ENCODE measurements at regions not wholly inside any gene's neighbourhood (a gene's known extent, or its start where the extent isn't known, plus 50 kb on each side); places are given as distances from the start of the nearest gene placed in this dataset.

DNA sequence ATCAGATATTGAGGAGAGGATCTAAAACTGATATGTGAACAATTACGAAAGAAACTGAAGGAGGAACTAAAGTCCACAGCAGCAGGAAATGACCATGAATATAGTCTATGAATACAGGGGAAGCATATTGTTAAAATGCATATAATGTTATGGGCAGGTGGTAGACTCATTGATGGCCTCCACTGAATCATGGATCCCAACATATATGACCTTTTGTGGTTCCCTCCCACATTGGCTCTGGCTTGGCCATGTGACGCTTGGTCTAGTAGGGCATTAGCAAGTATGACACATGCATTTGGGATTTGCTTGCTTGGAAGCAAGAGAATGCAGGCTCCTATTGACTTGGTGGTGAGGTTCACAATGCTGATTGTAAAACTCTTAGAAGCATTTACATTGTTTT, 55.2 kb upstream of the RAB18 start:
- Histone ChIP-seq H3K4me1 (ENCODE audit: control insufficient read depth, insufficient read depth, low read length) (no peaks in the 10 kb centered on the region), H3K27ac (ENCODE audit: low read depth, low read length) (no peak overlapping the region), H3K36me3 (ENCODE audit: control insufficient read depth, insufficient read depth, low read length) (no peaks in the 10 kb centered on the region), H3K27me3 (ENCODE audit: control insufficient read depth, insufficient read depth, low read length, poor library complexity, severe bottlenecking) (no peaks in the 10 kb centered on the region), H3K4me3 (ENCODE audit: low read length) (no peak overlapping the region), H3K9me3 (ENCODE audit: control insufficient read depth, low read length) (no peaks in the 10 kb centered on the region), H3K9ac (ENCODE audit: extremely low read depth, low read length, poor library complexity, severe bottlenecking) (no peak overlapping the region)
- H3K36me3 Mint-ChIP-seq (ENCODE audit: low read depth): no peaks in the 10 kb centered on the region
- peak; percentile 53 for DNase-seq
- no peak overlapping the region for H3K4me3 Mint-ChIP-seq
- no peak for TF ChIP-seq CTCF (conservative IDR thresholded peaks at IDR 0.05)
- H3K27ac Mint-ChIP-seq: no peak overlapping the region
- 94 to 98% methylated on average over 1 to 2 of the region's 2 CpGs for WGBS, 2 experiments (ENCODE audit: insufficient coverage in 1 of 2, insufficient read length in 1 of 2)
- peaks cover 6% of the 10 kb centered on the region for H3K4me1 Mint-ChIP-seq
- no peaks in the 10 kb centered on the region for H3K9me3 Mint-ChIP-seq
- H3K27me3 Mint-ChIP-seq (ENCODE audit: insufficient read depth): no peaks in the 10 kb centered on the region

DNA sequence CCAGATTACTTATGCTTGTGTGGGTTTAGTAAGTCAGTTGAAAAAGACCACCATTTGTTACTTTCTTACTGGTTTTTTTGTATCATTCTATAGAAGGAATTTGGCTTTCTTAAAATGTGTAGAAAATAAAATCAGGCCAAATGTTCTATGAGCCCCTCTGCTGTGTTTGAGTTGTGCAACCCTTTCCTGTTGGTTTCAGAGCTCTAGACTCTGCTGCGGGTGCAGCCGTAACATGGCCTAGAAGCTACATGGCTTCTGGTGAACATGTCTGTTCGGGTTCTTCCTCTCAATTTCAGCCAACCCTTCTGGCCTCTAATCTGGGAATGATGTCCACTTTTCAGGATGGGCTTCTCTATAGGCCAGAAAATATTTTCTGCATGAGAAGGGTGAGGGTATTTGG, 56.6 kb upstream of the RAB18 start:
- Histone ChIP-seq H3K36me3 (ENCODE audit: control insufficient read depth, insufficient read depth, low read length) (no peaks in the 10 kb centered on the region), H3K9ac (ENCODE audit: extremely low read depth, low read length, poor library complexity, severe bottlenecking) (no peak overlapping the region), H3K4me1 (ENCODE audit: control insufficient read depth, insufficient read depth, low read length) (no peaks in the 10 kb centered on the region), H3K4me3 (ENCODE audit: low read length) (no peak overlapping the region), H3K27ac (ENCODE audit: low read depth, low read length) (no peak overlapping the region), H3K27me3 (ENCODE audit: control insufficient read depth, insufficient read depth, low read length, poor library complexity, severe bottlenecking) (no peaks in the 10 kb centered on the region), H3K9me3 (ENCODE audit: control insufficient read depth, low read length) (no peaks in the 10 kb centered on the region)
- H3K4me1 Mint-ChIP-seq: peaks cover 6% of the 10 kb centered on the region
- TF ChIP-seq CTCF (conservative IDR thresholded peaks at IDR 0.05): no peak
- no peaks in the 10 kb centered on the region for H3K9me3 Mint-ChIP-seq
- 92 to 94% methylated on average over 2 to 3 of the region's 3 CpGs for WGBS, 2 experiments (ENCODE audit: insufficient coverage in 1 of 2, insufficient read length in 1 of 2)
- no peak for DNase-seq
- no peak overlapping the region for H3K27ac Mint-ChIP-seq
- no peak overlapping the region for H3K4me3 Mint-ChIP-seq
- no peaks in the 10 kb centered on the region for H3K27me3 Mint-ChIP-seq (ENCODE audit: insufficient read depth)
- H3K36me3 Mint-ChIP-seq (ENCODE audit: low read depth): no peaks in the 10 kb centered on the region

- Histone ChIP-seq H3K27ac (ENCODE audit: low read depth, low read length) (no peak overlapping the region), H3K4me1 (ENCODE audit: control insufficient read depth, insufficient read depth, low read length) (no peaks in the 10 kb centered on the region), H3K9me3 (ENCODE audit: control insufficient read depth, low read length) (no peaks in the 10 kb centered on the region), H3K36me3 (ENCODE audit: control insufficient read depth, insufficient read depth, low read length) (no peaks in the 10 kb centered on the region), H3K4me3 (ENCODE audit: low read length) (no peak overlapping the region), H3K9ac (ENCODE audit: extremely low read depth, low read length, poor library complexity, severe bottlenecking) (no peak overlapping the region), H3K27me3 (ENCODE audit: control insufficient read depth, insufficient read depth, low read length, poor library complexity, severe bottlenecking) (no peaks in the 10 kb centered on the region)
- DNase-seq: no peak
- TF ChIP-seq CTCF (conservative IDR thresholded peaks at IDR 0.05): peak; percentile 74
- Mint-ChIP-seq H3K36me3 (ENCODE audit: low read depth) (no peaks in the 10 kb centered on the region), H3K4me1 (peaks cover 6% of the 10 kb centered on the region), H3K27ac (no peak overlapping the region), H3K9me3 (no peaks in the 10 kb centered on the region), H3K4me3 (no peak overlapping the region), H3K27me3 (ENCODE audit: insufficient read depth) (no peaks in the 10 kb centered on the region)
- 34 to 83% methylated on average over 1 to 5 of the region's 5 CpGs for WGBS, 2 experiments (ENCODE audit: insufficient coverage in 1 of 2, insufficient read length in 1 of 2)
Observed at GRCh38 chr10:27446091-27446918, 57.8 kb upstream of the RAB18 start.

Measured in endodermal cell (in vitro differentiated cells).